ENCODE measurements at regions not wholly inside any gene's neighbourhood (a gene's known extent, or its start where the extent isn't known, plus 50 kb on each side); places are given as distances from the start of the nearest gene placed in this dataset.

DNA sequence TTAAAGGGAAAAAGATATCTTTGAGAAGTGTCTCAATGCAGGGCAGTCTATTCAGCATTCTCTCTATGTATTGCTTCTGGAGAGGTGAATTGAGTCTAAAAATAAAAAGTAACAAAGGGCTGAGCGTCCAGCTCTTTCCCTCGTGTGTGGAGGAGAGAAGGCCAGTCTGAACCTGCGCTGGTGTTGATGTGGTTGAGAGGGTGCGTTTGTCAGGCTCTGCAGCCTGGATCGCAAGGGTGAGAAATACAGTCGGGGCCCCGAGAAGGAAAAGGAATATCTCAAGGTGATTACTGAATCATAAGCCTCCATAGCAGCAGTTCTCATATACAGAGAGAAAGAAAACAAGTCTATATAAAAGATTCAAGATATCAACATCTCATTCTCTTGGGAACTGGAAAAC is 494.1 kb upstream of the MDFIC2 start:
- ChIA-PET CTCF (no interaction called here), POLR2A (no interaction called here)
- no peak for DNase-seq
- Mint-ChIP-seq H3K4me1 (ENCODE audit: low read depth, unreplicated experiment) (no peaks in the 10 kb centered on the region), H3K27ac (ENCODE audit: unreplicated experiment) (no peak overlapping the region), H3K36me3 (ENCODE audit: insufficient read depth, unreplicated experiment) (no peaks in the 10 kb centered on the region), H3K27me3 (ENCODE audit: insufficient read depth, unreplicated experiment) (peaks cover 16% of the 10 kb centered on the region), H3K9me3 (ENCODE audit: unreplicated experiment) (no peaks in the 10 kb centered on the region), H3K4me3 (ENCODE audit: unreplicated experiment) (no peak overlapping the region)
- Histone ChIP-seq H3K27me3 (replicated peaks; ENCODE audit: control insufficient read depth, insufficient read depth, low read length) (no peaks in the 10 kb centered on the region), H3K4me1 (no peaks in the 10 kb centered on the region), H3K9me3 (no peaks in the 10 kb centered on the region), H3K4me3 (ENCODE audit: low read depth, low read length) (no peak overlapping the region), H3K36me3 (ENCODE audit: control insufficient read depth, insufficient read depth, low read length) (no peaks in the 10 kb centered on the region)
- TF ChIP-seq, protein P1, sequence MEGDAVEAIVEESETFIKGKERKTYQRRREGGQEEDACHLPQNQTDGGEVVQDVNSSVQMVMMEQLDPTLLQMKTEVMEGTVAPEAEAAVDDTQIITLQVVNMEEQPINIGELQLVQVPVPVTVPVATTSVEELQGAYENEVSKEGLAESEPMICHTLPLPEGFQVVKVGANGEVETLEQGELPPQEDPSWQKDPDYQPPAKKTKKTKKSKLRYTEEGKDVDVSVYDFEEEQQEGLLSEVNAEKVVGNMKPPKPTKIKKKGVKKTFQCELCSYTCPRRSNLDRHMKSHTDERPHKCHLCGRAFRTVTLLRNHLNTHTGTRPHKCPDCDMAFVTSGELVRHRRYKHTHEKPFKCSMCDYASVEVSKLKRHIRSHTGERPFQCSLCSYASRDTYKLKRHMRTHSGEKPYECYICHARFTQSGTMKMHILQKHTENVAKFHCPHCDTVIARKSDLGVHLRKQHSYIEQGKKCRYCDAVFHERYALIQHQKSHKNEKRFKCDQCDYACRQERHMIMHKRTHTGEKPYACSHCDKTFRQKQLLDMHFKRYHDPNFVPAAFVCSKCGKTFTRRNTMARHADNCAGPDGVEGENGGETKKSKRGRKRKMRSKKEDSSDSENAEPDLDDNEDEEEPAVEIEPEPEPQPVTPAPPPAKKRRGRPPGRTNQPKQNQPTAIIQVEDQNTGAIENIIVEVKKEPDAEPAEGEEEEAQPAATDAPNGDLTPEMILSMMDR (IDR thresholded peaks at IDR 0.05; ENCODE audit: insufficient read depth in 1 of 2, low read depth in 1 of 2, low read length in 1 of 2, severe bottlenecking in 1 of 2, unreplicated experiment in 1 of 2), result no peak
- intact Hi-C loops (cut with micrococcal nuclease; ENCODE audit: unreplicated experiment), result no loop called here
- BruUV-seq (replicated peaks), result no TSS peak

- ChIA-PET POLR2A (no interaction called here), CTCF (no interaction called here)
- H3K4me1 ChIP-seq, result no peaks in the 10 kb centered on the region
Measured at GRCh38 chr3:70806021-70806420, 493.6 kb upstream of the MDFIC2 start.

GRCh38 chr3:70805061-70805889 is 492.8 kb upstream of the MDFIC2 start:
- Mint-ChIP-seq H3K9me3 (ENCODE audit: unreplicated experiment) (no peaks in the 10 kb centered on the region), H3K4me3 (ENCODE audit: unreplicated experiment) (no peak overlapping the region), H3K4me1 (ENCODE audit: low read depth, unreplicated experiment) (no peaks in the 10 kb centered on the region), H3K27me3 (ENCODE audit: insufficient read depth, unreplicated experiment) (peaks cover 16% of the 10 kb centered on the region), H3K36me3 (ENCODE audit: insufficient read depth, unreplicated experiment) (no peaks in the 10 kb centered on the region), H3K27ac (ENCODE audit: unreplicated experiment) (no peak overlapping the region)
- ChIA-PET CTCF (no interaction called here), POLR2A (no interaction called here)
- no peak for DNase-seq
- Histone ChIP-seq H3K4me1 (no peaks in the 10 kb centered on the region), H3K27me3 (replicated peaks; ENCODE audit: control insufficient read depth, insufficient read depth, low read length) (no peaks in the 10 kb centered on the region), H3K9me3 (no peaks in the 10 kb centered on the region), H3K36me3 (ENCODE audit: control insufficient read depth, insufficient read depth, low read length) (no peaks in the 10 kb centered on the region), H3K4me3 (ENCODE audit: low read depth, low read length) (no peak overlapping the region)
- no TSS peak for BruUV-seq (replicated peaks)
- TF ChIP-seq, protein P1 (IDR thresholded peaks at IDR 0.05; ENCODE audit: insufficient read depth in 1 of 2, low read depth in 1 of 2, low read length in 1 of 2, severe bottlenecking in 1 of 2, unreplicated experiment in 1 of 2), result no peak
- intact Hi-C loops (cut with micrococcal nuclease; ENCODE audit: unreplicated experiment), result no loop called here

More at GRCh38 chr3:70806021-70806420, 493.6 kb upstream of the MDFIC2 start:
- H3K4me3 ChIP-seq (ENCODE audit: low read depth, low read length), result no peak overlapping the region
- Mint-ChIP-seq H3K4me3 (ENCODE audit: unreplicated experiment) (no peak overlapping the region), H3K36me3 (ENCODE audit: insufficient read depth, unreplicated experiment) (no peaks in the 10 kb centered on the region), H3K27me3 (ENCODE audit: insufficient read depth, unreplicated experiment) (peaks cover 16% of the 10 kb centered on the region), H3K4me1 (ENCODE audit: low read depth, unreplicated experiment) (no peaks in the 10 kb centered on the region), H3K27ac (ENCODE audit: unreplicated experiment) (no peak overlapping the region), H3K9me3 (ENCODE audit: unreplicated experiment) (no peaks in the 10 kb centered on the region)
- H3K36me3 ChIP-seq (ENCODE audit: control insufficient read depth, insufficient read depth, low read length), result no peaks in the 10 kb centered on the region
- no peaks in the 10 kb centered on the region for H3K9me3 ChIP-seq
- no TSS peak for BruUV-seq (replicated peaks)
- intact Hi-C loops (cut with micrococcal nuclease; ENCODE audit: unreplicated experiment), result no loop called here
- no peak for DNase-seq
- TF ChIP-seq, protein P1 (IDR thresholded peaks at IDR 0.05; ENCODE audit: insufficient read depth in 1 of 2, low read depth in 1 of 2, low read length in 1 of 2, severe bottlenecking in 1 of 2, unreplicated experiment in 1 of 2), result no peak
- H3K27me3 ChIP-seq (replicated peaks; ENCODE audit: control insufficient read depth, insufficient read depth, low read length), result no peaks in the 10 kb centered on the region

Data from Caco-2 (cell line).